SK-N-SH (cell line): ENCODE measurements at regions not wholly inside any gene's neighbourhood (a gene's known extent, or its start where the extent isn't known, plus 50 kb on each side); places are given as distances from the start of the nearest gene placed in this dataset.
A peak's percentile ranks its signal among the peaks of the same experiment; 100 is the strongest.

Experiments used
- CTCF ChIA-PET: fragments of 300-600, 350-600 bp; formaldehyde crosslinking; extraction: SDS; loops from one replicate; lab custom pipeline; 2021; lab: Yijun Ruan, JAX
- POLR2A ChIA-PET: fragments of 350-600 bp; sonication (Branson Sonifier 250); formaldehyde crosslinking; extraction: SDS; loops from one replicate; lab custom pipeline; 2020; ENCODE audit warnings: antibody characterized with exemption, inconsistent platforms; lab: Yijun Ruan, JAX
- DNase-seq: peaks from one replicate; pipeline ENCODE4 v3.0.0; 2012
- H2AFZ ChIP-seq: fragments of 200-600 bp; sonication (generic); 2 replicates; pipeline ENCODE4 v1.8.1; 2016; ENCODE audit warnings: antibody characterized with exemption, mild to moderate bottlenecking, low read depth
- H3F3A ChIP-seq: fragments of 200-600 bp; sonication (generic); replicated peaks from 2 replicates; pipeline ENCODE3; 2016; ENCODE audit warnings: antibody characterized with exemption, mild to moderate bottlenecking; ENCODE audit not compliant: insufficient read depth
- H3K27ac ChIP-seq, 2 experiments: fragments of 200-500 bp in 1 of 2; fragments of 200-600 bp in 1 of 2; sonication (Bioruptor generic) in 1 of 2; sonication (generic), shearing (Covaris generic) in 1 of 2; 2 replicates each; pipeline versions ENCODE4 v1.5.1 to v1.6.1; 2014 to 2016; ENCODE audit warnings: low read depth in 2 of 2, inconsistent platforms in 1 of 2, low read length in 1 of 2, mild to moderate bottlenecking in 1 of 2, mixed read lengths in 1 of 2
- H3K27me3 ChIP-seq: fragments of 200-600 bp; sonication (generic), shearing (Covaris generic); 2 replicates; pipeline ENCODE4 v1.6.1; 2016; ENCODE audit warnings: mixed run types; ENCODE audit not compliant: insufficient read depth
- H3K36me3 ChIP-seq, 2 experiments: fragments of 200-500 bp in 1 of 2; fragments of 200-600 bp in 1 of 2; sonication (Bioruptor generic) in 1 of 2; sonication (generic) in 1 of 2; replicated peaks in 1 of 2; 2 replicates each; pipeline versions ENCODE3 to v1.5.1; 2014 to 2016; ENCODE audit warnings: low read length in 1 of 2, mild to moderate bottlenecking in 1 of 2; ENCODE audit not compliant: insufficient read depth in 2 of 2, control insufficient read depth in 1 of 2
- H3K4me1 ChIP-seq, 2 experiments: fragments of 200-500 bp in 1 of 2; fragments of 200-600 bp in 1 of 2; sonication (Bioruptor generic) in 1 of 2; sonication (generic), shearing (Covaris generic) in 1 of 2; 2 replicates each; pipeline versions ENCODE4 v1.5.1 to v1.6.1; 2014 to 2016; ENCODE audit warnings: low read depth in 1 of 2, low read length in 1 of 2, mixed run types in 1 of 2; ENCODE audit not compliant: insufficient read depth in 2 of 2, control insufficient read depth in 1 of 2
- H3K4me2 ChIP-seq: fragments of 200-600 bp; sonication (generic), shearing (Covaris generic); 2 replicates; pipeline ENCODE4 v1.6.1; 2017; ENCODE audit warnings: mixed run types
- H3K4me3 ChIP-seq, 2 experiments: fragments of 200-500 bp in 1 of 2; fragments of 200-600 bp in 1 of 2; sonication (Bioruptor generic) in 1 of 2; sonication (generic), shearing (Covaris generic) in 1 of 2; 2 replicates each; pipeline versions ENCODE4 v1.5.1 to v1.8.1; 2014 to 2016; ENCODE audit warnings: low read depth in 2 of 2, inconsistent platforms in 1 of 2, low read length in 1 of 2, mild to moderate bottlenecking in 1 of 2, mixed read lengths in 1 of 2, moderate library complexity in 1 of 2
- H3K79me2 ChIP-seq: fragments of 200-600 bp; sonication (generic); 2 replicates; pipeline ENCODE4 v1.8.1; 2017; ENCODE audit warnings: mild to moderate bottlenecking; ENCODE audit not compliant: insufficient read depth
- H3K9ac ChIP-seq: fragments of 200-600 bp; sonication (generic); 2 replicates; pipeline ENCODE4 v1.6.1; 2017; ENCODE audit warnings: mixed run types
- H3K9me2 ChIP-seq: fragments of 200-600 bp; sonication (generic); 2 replicates; pipeline ENCODE4 v1.6.1; 2017; ENCODE audit warnings: mixed run types
- H3K9me3 ChIP-seq: fragments of 200-600 bp; sonication (generic); 2 replicates; pipeline ENCODE4 v1.6.1; 2017; ENCODE audit warnings: mixed run types, mild to moderate bottlenecking, moderate library complexity
- H4K20me1 ChIP-seq: fragments of 200-600 bp; sonication (generic); 2 replicates; pipeline ENCODE4 v1.6.1; 2017; ENCODE audit warnings: mild to moderate bottlenecking, mixed run types; ENCODE audit not compliant: insufficient read depth
- CHD2 ChIP-seq: fragments of 150-350 bp; IDR thresholded peaks from 2 replicates; pipeline ENCODE4 v1.6.1; 2018; ENCODE audit warnings: low read length; ENCODE audit not compliant: partially characterized antibody
- ELF1 ChIP-seq: IDR thresholded peaks from 2 replicates; pipeline ENCODE4 v1.4.0; 2012
- EP300 ChIP-seq, 2 experiments: IDR thresholded peaks; 2 replicates each; pipeline versions ENCODE4 v1.4.0 to v1.6.1; 2012; ENCODE audit warnings: borderline replicate concordance in 1 of 2, low read depth in 1 of 2, low read length in 1 of 2
- EZH2phosphoT487 ChIP-seq: fragments of 200-600 bp; sonication (generic); IDR thresholded peaks from 2 replicates; pipeline ENCODE4 v1.6.1; 2017; ENCODE audit warnings: low read depth, mixed run types, mild to moderate bottlenecking, antibody characterized with exemption, moderate library complexity, borderline replicate concordance
- FOSL2 ChIP-seq: IDR thresholded peaks from 2 replicates; pipeline ENCODE4 v1.4.0; 2012; ENCODE audit warnings: low read depth, mild to moderate bottlenecking, moderate library complexity, borderline replicate concordance
- FOXJ3 ChIP-seq: sonication (generic); formaldehyde crosslinking; IDR thresholded peaks from 2 replicates; pipeline ENCODE4 v1.5.1; 2020; ENCODE audit warnings: mild to moderate bottlenecking, missing genetic modification reagents
- JUND ChIP-seq: IDR thresholded peaks from 2 replicates; pipeline ENCODE4 v1.4.0; 2012
- POLR2AphosphoS5 ChIP-seq: IDR thresholded peaks from 2 replicates; pipeline ENCODE4 v1.6.1; 2012; ENCODE audit warnings: low read depth, low read length
- RAD21 ChIP-seq: IDR thresholded peaks from 2 replicates; pipeline ENCODE4 v1.6.1; 2012; ENCODE audit warnings: mild to moderate bottlenecking, low read length
- RCOR1 ChIP-seq: fragments of 150-350 bp; IDR thresholded peaks from 2 replicates; pipeline ENCODE4 v1.6.1; 2017; ENCODE audit warnings: antibody characterized with exemption, low read length
- SMC3 ChIP-seq: IDR thresholded peaks from 2 replicates; pipeline ENCODE4 v1.6.1; 2012; ENCODE audit warnings: low read depth, low read length, improper control_type of control experiment
- TCF12 ChIP-seq: IDR thresholded peaks from 2 replicates; pipeline ENCODE4 v1.4.0; 2012
- WGBS: methylation state at CpG from one replicate; pipeline ENCODE4 v1.1.6; 2017; ENCODE audit warnings: low lambda C conversion rate; 5-methylcytosine and 5-hydroxymethylcytosine counted together
- TF ChIP-seq, protein P1 (sequence below): fragments of 200-600 bp; sonication (generic); IDR thresholded peaks from 2 replicates; pipeline ENCODE4 v1.6.1; 2017; ENCODE audit warnings: antibody characterized with exemption, mild to moderate bottlenecking, moderate library complexity
- TF ChIP-seq, protein P2 (sequence below): fragments of 150-350 bp; IDR thresholded peaks from 2 replicates; pipeline ENCODE4 v1.6.1; 2016; ENCODE audit warnings: mild to moderate bottlenecking, low read depth, low read length
- TF ChIP-seq, protein P3 (sequence below): IDR thresholded peaks from 2 replicates; pipeline ENCODE4 v1.4.0; 2012; ENCODE audit warnings: low read depth
- TF ChIP-seq, protein P4 (sequence below): IDR thresholded peaks from 2 replicates; pipeline ENCODE4 v1.6.1; 2012; ENCODE audit warnings: mild to moderate bottlenecking, low read depth, low read length, moderate library complexity

DNA sequence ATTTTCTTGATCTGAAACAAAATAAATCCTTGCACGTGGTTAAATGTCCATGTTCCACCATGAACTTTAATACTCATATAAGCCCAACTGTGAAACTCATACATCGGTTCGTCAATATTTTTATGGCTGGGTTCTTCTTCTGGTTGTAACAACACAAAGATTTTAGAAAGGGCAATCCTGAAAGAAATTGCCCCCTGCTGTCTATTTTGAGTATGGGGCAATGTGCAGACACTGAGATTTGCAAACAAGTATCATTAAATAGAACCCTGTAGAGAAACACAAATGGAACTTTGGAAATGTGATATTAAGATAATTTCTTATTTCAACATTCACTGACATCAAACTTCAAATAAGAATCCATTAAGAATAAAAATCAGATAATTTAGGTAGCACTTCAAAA lies 80.2 kb upstream of the PHACTR1 start:
- WGBS: 66% methylated on average over 3 of the region's 3 CpGs
- ChIA-PET CTCF (interaction anchor here (1.0 to 4.7 kb wide), 12 partner anchors 9 to 980 kb away, joined by 3 to 117 read pairs (median 5); no protein-coding TSS in a partner anchor), POLR2A (no interaction called here)
- H3K4me1 ChIP-seq: no peaks in the 10 kb centered on the region
- H3K4me3 ChIP-seq: no peak overlapping the region
- no peaks in the 10 kb centered on the region for H3F3A ChIP-seq
- H3K9me3 ChIP-seq: no peaks in the 10 kb centered on the region
- TF ChIP-seq, protein P1, sequence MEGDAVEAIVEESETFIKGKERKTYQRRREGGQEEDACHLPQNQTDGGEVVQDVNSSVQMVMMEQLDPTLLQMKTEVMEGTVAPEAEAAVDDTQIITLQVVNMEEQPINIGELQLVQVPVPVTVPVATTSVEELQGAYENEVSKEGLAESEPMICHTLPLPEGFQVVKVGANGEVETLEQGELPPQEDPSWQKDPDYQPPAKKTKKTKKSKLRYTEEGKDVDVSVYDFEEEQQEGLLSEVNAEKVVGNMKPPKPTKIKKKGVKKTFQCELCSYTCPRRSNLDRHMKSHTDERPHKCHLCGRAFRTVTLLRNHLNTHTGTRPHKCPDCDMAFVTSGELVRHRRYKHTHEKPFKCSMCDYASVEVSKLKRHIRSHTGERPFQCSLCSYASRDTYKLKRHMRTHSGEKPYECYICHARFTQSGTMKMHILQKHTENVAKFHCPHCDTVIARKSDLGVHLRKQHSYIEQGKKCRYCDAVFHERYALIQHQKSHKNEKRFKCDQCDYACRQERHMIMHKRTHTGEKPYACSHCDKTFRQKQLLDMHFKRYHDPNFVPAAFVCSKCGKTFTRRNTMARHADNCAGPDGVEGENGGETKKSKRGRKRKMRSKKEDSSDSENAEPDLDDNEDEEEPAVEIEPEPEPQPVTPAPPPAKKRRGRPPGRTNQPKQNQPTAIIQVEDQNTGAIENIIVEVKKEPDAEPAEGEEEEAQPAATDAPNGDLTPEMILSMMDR: peak; percentile 22; the same call in 1 of the 2 replicates
- no peak for TF ChIP-seq SMC3
- no peaks in the 10 kb centered on the region for H3K9me2 ChIP-seq
- no peaks in the 10 kb centered on the region for H3K36me3 ChIP-seq
- H2AFZ ChIP-seq: no peak overlapping the region
- no peaks in the 10 kb centered on the region for H3K27me3 ChIP-seq
- no peak overlapping the region for H3K27ac ChIP-seq
- H3K4me2 ChIP-seq: no peak overlapping the region
- no peaks in the 10 kb centered on the region for H4K20me1 ChIP-seq
- H3K79me2 ChIP-seq: no peaks in the 10 kb centered on the region
- DNase-seq: no peak
- H3K9ac ChIP-seq: no peak overlapping the region

DNA sequence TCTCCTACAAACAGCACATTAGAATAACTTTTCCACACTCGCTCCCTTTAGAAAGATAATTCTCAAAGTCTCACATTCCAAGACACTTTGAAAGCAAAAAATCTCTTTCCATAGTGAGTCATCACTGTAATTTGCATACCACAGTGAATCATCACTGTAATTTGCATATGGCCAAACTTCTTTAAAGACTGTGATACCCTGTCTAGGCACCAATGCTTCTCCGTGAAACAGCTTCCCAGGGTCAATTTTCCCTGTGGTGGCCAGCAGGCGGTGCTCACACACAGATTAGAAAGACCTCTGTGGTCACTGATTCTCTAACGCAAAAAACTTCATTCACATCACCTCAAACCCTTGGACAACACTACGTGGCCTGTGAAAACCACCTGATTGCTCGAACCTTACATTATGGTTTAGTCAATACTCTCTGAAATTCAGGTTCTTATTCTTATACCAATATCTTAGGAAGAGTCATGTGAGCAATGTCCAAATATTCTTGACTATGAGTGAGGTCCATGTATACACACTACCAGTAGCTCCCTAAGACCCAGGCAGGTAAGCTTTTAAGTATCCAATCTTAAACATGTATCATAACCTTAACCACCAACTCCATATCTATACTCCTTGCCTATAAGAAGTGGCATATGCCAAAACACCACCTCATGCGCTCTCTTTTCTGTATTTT lies 78.5 kb upstream of the PHACTR1 start:
- Histone ChIP-seq H3K4me3 (no peak overlapping the region; a peak in 1 of 4 replicates), H3K9me2 (no peaks in the 10 kb centered on the region), H3K9ac (no peak overlapping the region), H3K4me2 (no peak overlapping the region), H3K4me1 (no peaks in the 10 kb centered on the region), H3K36me3 (no peaks in the 10 kb centered on the region), H3K9me3 (no peaks in the 10 kb centered on the region), H4K20me1 (no peaks in the 10 kb centered on the region), H3F3A (no peaks in the 10 kb centered on the region), H3K79me2 (no peaks in the 10 kb centered on the region), H3K27me3 (no peaks in the 10 kb centered on the region), H3K27ac (no peak overlapping the region), H2AFZ (no peak overlapping the region)
- POLR2A ChIA-PET: no interaction called here
- 31% methylated on average over 7 of the region's 7 CpGs for WGBS
- CTCF ChIA-PET: interaction anchor here (0.5 to 4.7 kb wide), 54 partner anchors 10 to 1072 kb away, joined by 3 to 117 read pairs (median 4); partner anchors contain the start of gene PHACTR1
- TF ChIP-seq POLR2AphosphoS5 (no peak), EZH2phosphoT487 (no peak), EP300 (IDR thresholded peaks at IDR 0.05; ENCODE audit: borderline replicate concordance in 1 of 2, low read depth in 1 of 2, low read length in 1 of 2) (no peak), TCF12 (no peak), ELF1 (no peak), JUND (no peak), SMC3 (peak; percentile 86), FOSL2 (peak; percentile 33; the same call in 1 of the 2 replicates), CHD2 (peak; percentile 11), RCOR1 (peak; percentile 22; the same call in 1 of the 2 replicates), FOXJ3 (CRISPR knock-in tag) (no peak), RAD21 (peak; percentile 90)
- TF ChIP-seq, protein P2, sequence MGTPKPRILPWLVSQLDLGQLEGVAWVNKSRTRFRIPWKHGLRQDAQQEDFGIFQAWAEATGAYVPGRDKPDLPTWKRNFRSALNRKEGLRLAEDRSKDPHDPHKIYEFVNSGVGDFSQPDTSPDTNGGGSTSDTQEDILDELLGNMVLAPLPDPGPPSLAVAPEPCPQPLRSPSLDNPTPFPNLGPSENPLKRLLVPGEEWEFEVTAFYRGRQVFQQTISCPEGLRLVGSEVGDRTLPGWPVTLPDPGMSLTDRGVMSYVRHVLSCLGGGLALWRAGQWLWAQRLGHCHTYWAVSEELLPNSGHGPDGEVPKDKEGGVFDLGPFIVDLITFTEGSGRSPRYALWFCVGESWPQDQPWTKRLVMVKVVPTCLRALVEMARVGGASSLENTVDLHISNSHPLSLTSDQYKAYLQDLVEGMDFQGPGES: no peak
- TF ChIP-seq, protein P1: peak; percentile 78
- TF ChIP-seq, protein P3, sequence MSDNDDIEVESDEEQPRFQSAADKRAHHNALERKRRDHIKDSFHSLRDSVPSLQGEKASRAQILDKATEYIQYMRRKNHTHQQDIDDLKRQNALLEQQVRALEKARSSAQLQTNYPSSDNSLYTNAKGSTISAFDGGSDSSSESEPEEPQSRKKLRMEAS: no peak
- TF ChIP-seq, protein P4, sequence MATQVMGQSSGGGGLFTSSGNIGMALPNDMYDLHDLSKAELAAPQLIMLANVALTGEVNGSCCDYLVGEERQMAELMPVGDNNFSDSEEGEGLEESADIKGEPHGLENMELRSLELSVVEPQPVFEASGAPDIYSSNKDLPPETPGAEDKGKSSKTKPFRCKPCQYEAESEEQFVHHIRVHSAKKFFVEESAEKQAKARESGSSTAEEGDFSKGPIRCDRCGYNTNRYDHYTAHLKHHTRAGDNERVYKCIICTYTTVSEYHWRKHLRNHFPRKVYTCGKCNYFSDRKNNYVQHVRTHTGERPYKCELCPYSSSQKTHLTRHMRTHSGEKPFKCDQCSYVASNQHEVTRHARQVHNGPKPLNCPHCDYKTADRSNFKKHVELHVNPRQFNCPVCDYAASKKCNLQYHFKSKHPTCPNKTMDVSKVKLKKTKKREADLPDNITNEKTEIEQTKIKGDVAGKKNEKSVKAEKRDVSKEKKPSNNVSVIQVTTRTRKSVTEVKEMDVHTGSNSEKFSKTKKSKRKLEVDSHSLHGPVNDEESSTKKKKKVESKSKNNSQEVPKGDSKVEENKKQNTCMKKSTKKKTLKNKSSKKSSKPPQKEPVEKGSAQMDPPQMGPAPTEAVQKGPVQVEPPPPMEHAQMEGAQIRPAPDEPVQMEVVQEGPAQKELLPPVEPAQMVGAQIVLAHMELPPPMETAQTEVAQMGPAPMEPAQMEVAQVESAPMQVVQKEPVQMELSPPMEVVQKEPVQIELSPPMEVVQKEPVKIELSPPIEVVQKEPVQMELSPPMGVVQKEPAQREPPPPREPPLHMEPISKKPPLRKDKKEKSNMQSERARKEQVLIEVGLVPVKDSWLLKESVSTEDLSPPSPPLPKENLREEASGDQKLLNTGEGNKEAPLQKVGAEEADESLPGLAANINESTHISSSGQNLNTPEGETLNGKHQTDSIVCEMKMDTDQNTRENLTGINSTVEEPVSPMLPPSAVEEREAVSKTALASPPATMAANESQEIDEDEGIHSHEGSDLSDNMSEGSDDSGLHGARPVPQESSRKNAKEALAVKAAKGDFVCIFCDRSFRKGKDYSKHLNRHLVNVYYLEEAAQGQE: no peak
- peak; percentile 42 for DNase-seq
